Nephron progenitor cell (in vitro differentiated cells): ENCODE measurements at regions not wholly inside any gene's neighbourhood (a gene's known extent, or its start where the extent isn't known, plus 50 kb on each side); places are given as distances from the start of the nearest gene placed in this dataset.

Experiments used
- DNase-seq: peaks from one replicate; pipeline ENCODE4 v3.0.0; 2021
- H3K27ac Mint-ChIP-seq: 2 replicates; pipeline ENCODE4 v1.8.0; 2021; ENCODE audit warnings: mild to moderate bottlenecking, moderate library complexity, mixed read lengths
- H3K27me3 Mint-ChIP-seq: 2 replicates; pipeline ENCODE4 v1.8.0; 2021; ENCODE audit warnings: mild to moderate bottlenecking, low read depth, mixed read lengths; ENCODE audit not compliant: poor library complexity
- H3K36me3 Mint-ChIP-seq: 2 replicates; pipeline ENCODE4 v1.8.0; 2021; ENCODE audit warnings: low read depth, mixed read lengths
- H3K4me1 Mint-ChIP-seq: 2 replicates; pipeline ENCODE4 v1.8.0; 2021; ENCODE audit warnings: mixed read lengths
- H3K4me3 Mint-ChIP-seq: 2 replicates; pipeline ENCODE4 v1.8.0; 2021; ENCODE audit warnings: mild to moderate bottlenecking, moderate library complexity, mixed read lengths
- H3K9me3 Mint-ChIP-seq: 2 replicates; pipeline ENCODE4 v1.8.0; 2021; ENCODE audit warnings: mild to moderate bottlenecking, moderate library complexity, mixed read lengths
- TF ChIP-seq, protein P1 (sequence below): fragments of 200-600 bp; sonication (generic); IDR thresholded peaks from 2 replicates; pipeline ENCODE4 v1.5.0; 2021; ENCODE audit warnings: antibody characterized with exemption

DNA sequence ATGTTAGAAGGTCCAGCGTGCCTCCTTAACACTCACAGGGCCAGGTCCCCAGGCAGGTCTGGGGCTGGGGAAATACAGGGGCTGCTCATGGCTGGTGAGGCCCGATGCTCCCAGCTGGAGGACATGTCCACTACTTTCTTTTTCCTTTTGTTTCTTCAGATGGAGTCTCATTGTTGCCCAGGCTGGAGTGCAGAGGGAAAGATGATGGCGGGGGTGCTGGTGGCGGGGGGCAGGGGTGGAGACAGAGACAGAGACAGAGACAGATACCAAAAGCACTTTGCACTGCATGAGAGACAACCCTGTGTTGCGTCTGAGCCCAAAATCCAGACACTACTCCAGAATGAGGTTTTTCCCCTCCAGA lies 211.0 kb downstream of the SH3BP4 start:
- H3K36me3 Mint-ChIP-seq, result no peaks in the 10 kb centered on the region
- H3K27me3 Mint-ChIP-seq, result peaks cover 23% of the 10 kb centered on the region
- peaks cover 30% of the 10 kb centered on the region for H3K9me3 Mint-ChIP-seq
- peaks cover 12% of the 10 kb centered on the region for H3K4me1 Mint-ChIP-seq
- TF ChIP-seq, protein P1, sequence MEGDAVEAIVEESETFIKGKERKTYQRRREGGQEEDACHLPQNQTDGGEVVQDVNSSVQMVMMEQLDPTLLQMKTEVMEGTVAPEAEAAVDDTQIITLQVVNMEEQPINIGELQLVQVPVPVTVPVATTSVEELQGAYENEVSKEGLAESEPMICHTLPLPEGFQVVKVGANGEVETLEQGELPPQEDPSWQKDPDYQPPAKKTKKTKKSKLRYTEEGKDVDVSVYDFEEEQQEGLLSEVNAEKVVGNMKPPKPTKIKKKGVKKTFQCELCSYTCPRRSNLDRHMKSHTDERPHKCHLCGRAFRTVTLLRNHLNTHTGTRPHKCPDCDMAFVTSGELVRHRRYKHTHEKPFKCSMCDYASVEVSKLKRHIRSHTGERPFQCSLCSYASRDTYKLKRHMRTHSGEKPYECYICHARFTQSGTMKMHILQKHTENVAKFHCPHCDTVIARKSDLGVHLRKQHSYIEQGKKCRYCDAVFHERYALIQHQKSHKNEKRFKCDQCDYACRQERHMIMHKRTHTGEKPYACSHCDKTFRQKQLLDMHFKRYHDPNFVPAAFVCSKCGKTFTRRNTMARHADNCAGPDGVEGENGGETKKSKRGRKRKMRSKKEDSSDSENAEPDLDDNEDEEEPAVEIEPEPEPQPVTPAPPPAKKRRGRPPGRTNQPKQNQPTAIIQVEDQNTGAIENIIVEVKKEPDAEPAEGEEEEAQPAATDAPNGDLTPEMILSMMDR, result no peak
- no peak for DNase-seq
- no peak overlapping the region for H3K27ac Mint-ChIP-seq
- no peak overlapping the region for H3K4me3 Mint-ChIP-seq

DNA sequence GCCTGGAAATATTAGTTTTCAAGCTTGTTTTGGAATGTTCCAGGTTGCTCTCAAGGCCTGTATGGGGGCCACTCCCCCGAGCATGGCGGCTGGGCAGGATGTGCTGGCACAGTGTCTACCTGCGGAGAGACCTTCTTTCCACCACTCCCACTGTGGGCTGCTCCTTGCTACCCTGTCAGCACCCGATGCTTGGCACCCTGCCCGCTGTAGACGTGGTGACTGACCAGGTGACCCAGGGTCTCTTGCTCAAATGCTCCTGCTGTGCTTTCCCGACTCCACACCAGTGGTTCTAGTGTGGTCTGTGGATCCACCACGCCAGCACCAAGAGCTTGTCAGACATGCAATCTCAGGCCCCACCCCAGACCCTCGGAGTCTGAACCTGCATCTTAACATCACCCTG lies 213.3 kb downstream of the SH3BP4 start:
- Mint-ChIP-seq H3K4me3 (no peak overlapping the region), H3K27ac (no peak overlapping the region), H3K27me3 (peaks cover 28% of the 10 kb centered on the region), H3K36me3 (no peaks in the 10 kb centered on the region), H3K4me1 (peaks cover 12% of the 10 kb centered on the region), H3K9me3 (peaks cover 17% of the 10 kb centered on the region)
- TF ChIP-seq, protein P1, result no peak
- no peak for DNase-seq

DNA sequence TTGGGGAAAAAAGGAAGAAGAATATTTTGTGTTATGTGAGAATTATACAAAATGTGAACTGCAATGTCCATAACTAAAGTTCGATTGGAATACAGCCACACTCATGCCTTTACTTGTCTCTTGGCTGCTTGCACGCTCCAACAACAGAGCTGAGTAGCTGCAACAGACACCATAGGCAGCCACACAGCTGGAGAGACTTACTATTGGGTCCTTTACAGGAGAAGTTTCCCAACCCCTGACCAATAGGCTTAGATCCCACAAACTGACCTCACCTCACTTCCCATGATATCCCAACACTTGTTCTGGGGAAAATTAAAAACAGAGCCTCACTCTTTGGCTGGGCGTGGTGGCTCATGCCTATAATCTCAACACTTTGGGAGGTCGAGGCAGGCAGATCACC lies 213.8 kb downstream of the SH3BP4 start:
- TF ChIP-seq, protein P1, result no peak
- H3K36me3 Mint-ChIP-seq, result no peaks in the 10 kb centered on the region
- peaks cover 28% of the 10 kb centered on the region for H3K27me3 Mint-ChIP-seq
- DNase-seq, result no peak
- no peak overlapping the region for H3K4me3 Mint-ChIP-seq
- H3K4me1 Mint-ChIP-seq, result peaks cover 14% of the 10 kb centered on the region
- H3K9me3 Mint-ChIP-seq, result peaks cover 12% of the 10 kb centered on the region
- no peak overlapping the region for H3K27ac Mint-ChIP-seq

GRCh38 chr2:235168174-235168979 lies 216.6 kb downstream of the SH3BP4 start:
- no peak for DNase-seq
- Mint-ChIP-seq H3K9me3 (no peaks in the 10 kb centered on the region), H3K27me3 (peaks cover 28% of the 10 kb centered on the region), H3K4me1 (peaks cover 26% of the 10 kb centered on the region), H3K36me3 (no peaks in the 10 kb centered on the region), H3K27ac (no peak overlapping the region), H3K4me3 (no peak overlapping the region)
- TF ChIP-seq, protein P1, result no peak

- peaks cover 26% of the 10 kb centered on the region for H3K4me1 Mint-ChIP-seq
- TF ChIP-seq, protein P1, result no peak
- H3K36me3 Mint-ChIP-seq, result no peaks in the 10 kb centered on the region
- peaks cover 26% of the 10 kb centered on the region for H3K27me3 Mint-ChIP-seq
- H3K27ac Mint-ChIP-seq, result no peak overlapping the region
- H3K4me3 Mint-ChIP-seq, result no peak overlapping the region
- no peak for DNase-seq
- no peaks in the 10 kb centered on the region for H3K9me3 Mint-ChIP-seq
These were observed 218.2 kb downstream of the SH3BP4 start for GRCh38 chr2:235170016-235170415.
